Endometrial microvascular endothelial cells (primary cell): ENCODE measurements at regions not wholly inside any gene's neighbourhood (a gene's known extent, or its start where the extent isn't known, plus 50 kb on each side); places are given as distances from the start of the nearest gene placed in this dataset.
"Not testable (repeated sequence)": the region's sequence is repeated elsewhere in the genome, so short reads cannot be mapped to it uniquely, and the experiment has no call there.

ENCODE experiments used
- in situ Hi-C: cut with HindIII; loops from 2 replicates; pipeline ENCODE4 v1.10.0; 2017; ENCODE audit warnings: low sequenced_read_pairs, low pct_unique_long_range_greater_than_20kb; ENCODE audit errors: inconsistent ontology term

GRCh38 chr2:219870041-219870440 is 242.6 kb downstream of the SLC4A3 start:
- in situ Hi-C loops = no loop called here

- in situ Hi-C loops = no loop called here
Measured at GRCh38 chr2:219871351-219871750, 243.9 kb downstream of the SLC4A3 start.

- in situ Hi-C loops = no loop called here
Measured at GRCh38 chr2:219875036-219875435, 247.6 kb downstream of the SLC4A3 start.

- in situ Hi-C loops = not testable (repeated sequence)
Measured at GRCh38 chr2:219875986-219876385, 248.6 kb downstream of the SLC4A3 start.

GRCh38 chr2:219876931-219877330 is 249.5 kb downstream of the SLC4A3 start:
- in situ Hi-C loops = no loop called here

GRCh38 chr2:219877728-219878127 is 250.3 kb downstream of the SLC4A3 start:
- in situ Hi-C loops = no loop called here

- in situ Hi-C loops = no loop called here
Measured at GRCh38 chr2:219878516-219878915, 251.1 kb downstream of the SLC4A3 start.

- in situ Hi-C loops = no loop called here
Measured at GRCh38 chr2:219881851-219882250, 254.4 kb downstream of the SLC4A3 start.

GRCh38 chr2:219886615-219887014 is 259.2 kb downstream of the SLC4A3 start:
- in situ Hi-C loops = no loop called here

- in situ Hi-C loops = no loop called here
Measured at GRCh38 chr2:219887870-219888269, 260.4 kb downstream of the SLC4A3 start.

- in situ Hi-C loops = no loop called here
Measured at GRCh38 chr2:219893541-219893940, 266.1 kb downstream of the SLC4A3 start.

GRCh38 chr2:219897456-219897855 is 270.0 kb downstream of the SLC4A3 start:
- in situ Hi-C loops = no loop called here

- in situ Hi-C loops = no loop called here
Measured at GRCh38 chr2:219901155-219901554, 273.7 kb downstream of the SLC4A3 start.

GRCh38 chr2:219902891-219903552 is 275.6 kb downstream of the SLC4A3 start:
- in situ Hi-C loops = no loop called here

- in situ Hi-C loops = no loop called here
Measured at GRCh38 chr2:219905640-219906039, 278.2 kb downstream of the SLC4A3 start.

- in situ Hi-C loops = no loop called here
Measured at GRCh38 chr2:219906114-219907010, 278.9 kb downstream of the SLC4A3 start.

- in situ Hi-C loops = no loop called here
Measured at GRCh38 chr2:219907011-219907365, 279.6 kb downstream of the SLC4A3 start.

GRCh38 chr2:219908538-219908937 is 281.1 kb downstream of the SLC4A3 start:
- in situ Hi-C loops = no loop called here

- in situ Hi-C loops = no loop called here
Measured at GRCh38 chr2:219911541-219911940, 284.1 kb downstream of the SLC4A3 start.

GRCh38 chr2:219912491-219912921 is 285.1 kb downstream of the SLC4A3 start:
- in situ Hi-C loops = no loop called here
